Esophagus squamous epithelium (tissue), 5 donors: ENCODE measurements at regions not wholly inside any gene's neighbourhood (a gene's known extent, or its start where the extent isn't known, plus 50 kb on each side); places are given as distances from the start of the nearest gene placed in this dataset.

Source experiments
- DNase-seq: peaks from one replicate; lab custom pipeline; 2025; lab: John Stamatoyannopoulos, UW
- H3K27ac ChIP-seq, 4 donors: fragments of 200-600 bp; sonication (generic); one replicate each; pipeline ENCODE4 v1.5.1; 2016 to 2019; ENCODE audit warnings: mild to moderate bottlenecking in 1 of 4
- H3K27me3 ChIP-seq, 4 donors: fragments of 200-600 bp; sonication (generic); 1 replicate in 3 of 4; 2 replicates in 1 of 4; pipeline versions ENCODE4 v1.5.1 to v1.6.0; 2017 to 2021; ENCODE audit warnings: antibody characterized with exemption in 1 of 4
- H3K36me3 ChIP-seq, 3 donors: fragments of 200-600 bp; sonication (generic); one replicate each; pipeline ENCODE4 v1.5.1; 2016 to 2019
- H3K4me1 ChIP-seq, 3 donors: fragments of 200-600 bp; sonication (generic); one replicate each; pipeline ENCODE4 v1.5.1; 2017 to 2019
- H3K4me3 ChIP-seq, 4 donors: fragments of 200-600 bp; sonication (generic); 1 replicate in 3 of 4; 2 replicates in 1 of 4; pipeline ENCODE4 v1.5.1; 2016 to 2019; ENCODE audit warnings: mild to moderate bottlenecking in 2 of 4, moderate library complexity in 1 of 4
- H3K9me3 ChIP-seq, 3 donors: fragments of 200-600 bp; sonication (generic); one replicate each; pipeline ENCODE4 v1.5.1; 2016 to 2019
- POLR2A ChIP-seq, 4 donors: fragments of 450-650 bp; IDR thresholded peaks; one replicate each; pipeline ENCODE4 v1.6.1; 2017; ENCODE audit warnings: antibody characterized with exemption in 4 of 4, mild to moderate bottlenecking in 4 of 4, moderate library complexity in 3 of 4
- WGBS, 2 donors: methylation state at CpG; one replicate each; pipeline ENCODE4 v1.1.5; 2018; 5-methylcytosine and 5-hydroxymethylcytosine counted together
- intact Hi-C: fragments of 100-400 bp; cut with DNase I; formaldehyde crosslinking; loops from one replicate; pipeline ENCODE4 v1.15.0; 2022
- TF ChIP-seq, protein P1 (sequence below), 6 experiments: fragments of 450-650 bp in 4 of 6; fragments of 200-600 bp in 2 of 6; sonication (generic) in 2 of 6; IDR thresholded peaks; one replicate each; pipeline ENCODE4 v1.5.1; 2016 to 2019; ENCODE audit warnings: antibody characterized with exemption in 6 of 6, mild to moderate bottlenecking in 4 of 6, moderate library complexity in 4 of 6
- donor health status: DM: yes; HTN: yes; CAD: no.

DNA sequence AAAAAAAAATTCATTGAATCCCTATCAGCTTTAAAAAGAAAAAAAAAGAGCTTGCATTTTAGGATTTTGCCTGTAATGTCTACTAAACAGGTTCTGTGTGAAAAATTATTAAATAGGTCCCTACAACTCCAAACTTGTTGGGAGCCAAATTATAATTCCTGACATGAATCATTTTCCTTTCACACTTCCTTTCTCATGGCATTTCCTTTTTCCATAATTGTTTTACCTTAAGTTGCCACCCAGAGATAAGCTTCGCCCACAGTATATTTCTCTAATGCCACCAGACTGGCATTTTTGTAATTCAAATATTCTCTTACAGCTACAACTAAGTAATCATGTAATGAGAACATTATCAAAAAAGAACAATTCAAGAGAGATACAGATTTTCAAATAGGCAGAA lies 348.8 kb downstream of the EFNA5 start:
- intact Hi-C loops: no loop called here
- H3K36me3 ChIP-seq: no peaks in the 10 kb centered on the region
- H3K4me3 ChIP-seq: no peak overlapping the region
- H3K9me3 ChIP-seq: no peaks in the 10 kb centered on the region
- DNase-seq: no peak
- H3K27me3 ChIP-seq: no peaks in the 10 kb centered on the region
- 42 to 46% methylated on average over 1 of the region's 1 CpG for WGBS, 2 donors
- peaks cover 0 to 11% (median 0%) of the 10 kb centered on the region in 3 donors for H3K4me1 ChIP-seq
- no peak overlapping the region for H3K27ac ChIP-seq
- TF ChIP-seq POLR2A (IDR thresholded peaks at IDR 0.05): no peak
- TF ChIP-seq, protein P1, sequence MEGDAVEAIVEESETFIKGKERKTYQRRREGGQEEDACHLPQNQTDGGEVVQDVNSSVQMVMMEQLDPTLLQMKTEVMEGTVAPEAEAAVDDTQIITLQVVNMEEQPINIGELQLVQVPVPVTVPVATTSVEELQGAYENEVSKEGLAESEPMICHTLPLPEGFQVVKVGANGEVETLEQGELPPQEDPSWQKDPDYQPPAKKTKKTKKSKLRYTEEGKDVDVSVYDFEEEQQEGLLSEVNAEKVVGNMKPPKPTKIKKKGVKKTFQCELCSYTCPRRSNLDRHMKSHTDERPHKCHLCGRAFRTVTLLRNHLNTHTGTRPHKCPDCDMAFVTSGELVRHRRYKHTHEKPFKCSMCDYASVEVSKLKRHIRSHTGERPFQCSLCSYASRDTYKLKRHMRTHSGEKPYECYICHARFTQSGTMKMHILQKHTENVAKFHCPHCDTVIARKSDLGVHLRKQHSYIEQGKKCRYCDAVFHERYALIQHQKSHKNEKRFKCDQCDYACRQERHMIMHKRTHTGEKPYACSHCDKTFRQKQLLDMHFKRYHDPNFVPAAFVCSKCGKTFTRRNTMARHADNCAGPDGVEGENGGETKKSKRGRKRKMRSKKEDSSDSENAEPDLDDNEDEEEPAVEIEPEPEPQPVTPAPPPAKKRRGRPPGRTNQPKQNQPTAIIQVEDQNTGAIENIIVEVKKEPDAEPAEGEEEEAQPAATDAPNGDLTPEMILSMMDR (IDR thresholded peaks at IDR 0.05): no peak

GRCh38 chr5:107320846-107321245 lies 349.9 kb downstream of the EFNA5 start:
- H3K27me3 ChIP-seq: no peaks in the 10 kb centered on the region
- no peak for DNase-seq
- H3K36me3 ChIP-seq: no peaks in the 10 kb centered on the region
- TF ChIP-seq POLR2A (IDR thresholded peaks at IDR 0.05): no peak
- TF ChIP-seq, protein P1 (IDR thresholded peaks at IDR 0.05): no peak
- no peaks in the 10 kb centered on the region for H3K9me3 ChIP-seq
- WGBS, 2 donors: 46 to 48% methylated on average over 2 of the region's 2 CpGs
- H3K4me3 ChIP-seq: no peak overlapping the region
- intact Hi-C loops: no loop called here
- peaks cover 0 to 11% (median 0%) of the 10 kb centered on the region in 3 donors for H3K4me1 ChIP-seq
- H3K27ac ChIP-seq: no peak overlapping the region

GRCh38 chr5:107320376-107320775 lies 350.4 kb downstream of the EFNA5 start:
- TF ChIP-seq, protein P1 (IDR thresholded peaks at IDR 0.05): no peak
- no peak for TF ChIP-seq POLR2A (IDR thresholded peaks at IDR 0.05)
- H3K4me3 ChIP-seq: no peak overlapping the region
- no peaks in the 10 kb centered on the region for H3K36me3 ChIP-seq
- no peaks in the 10 kb centered on the region for H3K27me3 ChIP-seq
- intact Hi-C loops: no loop called here
- peaks cover 0 to 11% (median 0%) of the 10 kb centered on the region in 3 donors for H3K4me1 ChIP-seq
- WGBS, 2 donors: 79 to 100% methylated on average over 2 of the region's 2 CpGs
- DNase-seq: no peak
- no peak overlapping the region for H3K27ac ChIP-seq
- no peaks in the 10 kb centered on the region for H3K9me3 ChIP-seq

DNA sequence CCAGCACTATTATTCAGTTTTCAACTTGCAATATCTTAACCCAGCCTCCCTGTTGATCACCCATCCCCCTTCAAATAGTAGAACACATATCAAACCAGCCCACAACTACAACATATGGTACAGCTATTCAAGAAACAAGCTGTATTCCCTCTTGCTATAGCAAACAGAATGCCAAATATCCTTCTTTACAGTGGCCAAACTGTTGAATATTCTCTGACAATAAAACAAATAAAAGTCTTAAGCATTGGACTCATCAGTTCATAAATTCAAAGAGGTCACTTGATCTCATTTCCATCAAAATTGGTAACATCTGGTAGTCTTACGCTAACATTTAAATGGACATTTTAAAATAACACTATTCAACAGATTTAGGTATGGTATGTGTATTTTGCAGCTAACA lies 350.8 kb downstream of the EFNA5 start:
- H3K4me3 ChIP-seq: no peak overlapping the region
- no peaks in the 10 kb centered on the region for H3K9me3 ChIP-seq
- 90 to 91% methylated on average over 1 of the region's 1 CpG for WGBS, 2 donors
- no peak for TF ChIP-seq POLR2A (IDR thresholded peaks at IDR 0.05)
- TF ChIP-seq, protein P1 (IDR thresholded peaks at IDR 0.05): no peak
- DNase-seq: no peak
- intact Hi-C loops: no loop called here
- no peaks in the 10 kb centered on the region for H3K36me3 ChIP-seq
- H3K27me3 ChIP-seq: no peaks in the 10 kb centered on the region
- no peak overlapping the region for H3K27ac ChIP-seq
- peaks cover 0 to 11% (median 0%) of the 10 kb centered on the region in 3 donors for H3K4me1 ChIP-seq

DNA sequence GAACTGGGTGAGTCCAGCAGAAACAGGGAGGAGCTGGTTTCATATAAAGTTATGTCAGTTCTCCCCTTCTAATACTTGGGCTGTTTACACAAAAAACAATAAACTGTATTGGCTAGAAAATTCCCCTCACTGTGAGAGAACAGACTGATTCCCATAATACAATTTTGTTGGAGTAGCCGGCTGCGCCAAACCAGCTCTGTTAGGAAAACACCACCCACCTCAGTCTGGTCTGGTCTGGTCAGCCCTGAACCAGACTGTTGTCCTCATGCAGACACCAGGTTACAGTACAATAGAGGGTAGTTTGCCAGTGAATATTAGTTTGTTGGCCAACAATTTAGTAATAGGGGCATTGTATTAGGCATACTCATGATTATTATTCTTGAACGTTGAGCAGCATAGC lies 356.4 kb downstream of the EFNA5 start:
- H3K4me1 ChIP-seq: no peaks in the 10 kb centered on the region

More for the DNA sequence above, 356.4 kb downstream of the EFNA5 start:
- DNase-seq: no peak
- H3K27me3 ChIP-seq: no peaks in the 10 kb centered on the region
- no peaks in the 10 kb centered on the region for H3K36me3 ChIP-seq
- no peak overlapping the region for H3K4me3 ChIP-seq
- H3K27ac ChIP-seq: no peak overlapping the region
- 64 to 67% methylated on average over 3 of the region's 3 CpGs for WGBS, 2 donors
- no peaks in the 10 kb centered on the region for H3K9me3 ChIP-seq
- intact Hi-C loops: no loop called here
- TF ChIP-seq, protein P1 (IDR thresholded peaks at IDR 0.05): no peak
- TF ChIP-seq POLR2A (IDR thresholded peaks at IDR 0.05): no peak
